Fibroblast of lung (primary cell): ENCODE measurements at regions not wholly inside any gene's neighbourhood (a gene's known extent, or its start where the extent isn't known, plus 50 kb on each side); places are given as distances from the start of the nearest gene placed in this dataset.

Experiments
- DNase-seq, 2 donors: peaks; one replicate each; pipeline versions ENCODE4 v3.0.0 to v3.0.0-alpha.2; 2010; ENCODE audit warnings: low read depth in 2 of 2
- H2AFZ ChIP-seq: 2 replicates; pipeline ENCODE4 v1.5.1; 2012; ENCODE audit warnings: low read length, control low read depth, inconsistent platforms
- H3K27ac ChIP-seq: 2 replicates; pipeline ENCODE4 v1.5.1; 2011; ENCODE audit warnings: low read length, control low read depth; ENCODE audit not compliant: insufficient read depth
- H3K27me3 ChIP-seq: 2 replicates; pipeline ENCODE4 v1.5.1; 2011; ENCODE audit warnings: mild to moderate bottlenecking, low read length; ENCODE audit not compliant: control insufficient read depth, insufficient read depth
- H3K36me3 ChIP-seq: 2 replicates; pipeline ENCODE4 v1.5.1; 2011; ENCODE audit warnings: low read length; ENCODE audit not compliant: control insufficient read depth, insufficient read depth
- H3K4me1 ChIP-seq: 2 replicates; pipeline ENCODE4 v1.5.1; 2011; ENCODE audit warnings: low read length; ENCODE audit not compliant: control insufficient read depth, insufficient read depth; ENCODE audit errors: extremely low read depth
- H3K4me2 ChIP-seq: 2 replicates; pipeline ENCODE4 v1.5.1; 2011; ENCODE audit warnings: low read length, control low read depth; ENCODE audit not compliant: insufficient read depth; ENCODE audit errors: extremely low read depth
- H3K4me3 ChIP-seq, 4 experiments: fragments of 200-600 bp in 1 of 4; sonication (generic) in 1 of 4; replicated peaks in 1 of 4; 2 replicates each; pipeline ENCODE4 v1.5.1; 2011 to 2016; ENCODE audit warnings: low read length in 4 of 4, low read depth in 3 of 4, mild to moderate bottlenecking in 3 of 4, control low read depth in 2 of 4, inconsistent platforms in 1 of 4, mixed read lengths in 1 of 4; ENCODE audit not compliant: insufficient read depth in 1 of 4; ENCODE audit errors: control extremely low read depth in 1 of 4
- H3K79me2 ChIP-seq: 2 replicates; pipeline ENCODE4 v1.5.1; 2012; ENCODE audit warnings: mild to moderate bottlenecking, low read length, inconsistent platforms; ENCODE audit not compliant: control insufficient read depth, insufficient read depth
- H3K9ac ChIP-seq: 2 replicates; pipeline ENCODE4 v1.5.1; 2011; ENCODE audit warnings: mild to moderate bottlenecking, low read length, control low read depth; ENCODE audit not compliant: insufficient read depth
- H3K9me3 ChIP-seq: 2 replicates; pipeline ENCODE4 v1.5.1; 2012; ENCODE audit warnings: low read depth, low read length; ENCODE audit not compliant: control insufficient read depth, insufficient read depth
- H4K20me1 ChIP-seq: 2 replicates; pipeline ENCODE4 v1.5.1; 2011; ENCODE audit warnings: low read length; ENCODE audit not compliant: control insufficient read depth, insufficient read depth; ENCODE audit errors: extremely low read depth
- CTCF ChIP-seq, 2 donors: IDR thresholded peaks in 1 of 2; conservative IDR thresholded peaks in 1 of 2; 1 replicate in 1 of 2; 2 replicates in 1 of 2; pipeline ENCODE4 v1.5.1; 2011 to 2012; ENCODE audit warnings: low read length in 2 of 2, control low read depth in 1 of 2, inconsistent platforms in 1 of 2, low read depth in 1 of 2, mild to moderate bottlenecking in 1 of 2
- EZH2 ChIP-seq: IDR thresholded peaks from 2 replicates; pipeline ENCODE4 v1.5.1; 2012; ENCODE audit warnings: low read length, control low read depth, mild to moderate bottlenecking; ENCODE audit errors: missing control alignments

- DNase-seq, result no peak
Observed at GRCh38 chr11:19355601-19356000, 114.9 kb upstream of the E2F8 start.

GRCh38 chr11:19353287-19353850, 112.6 kb upstream of the E2F8 start:
- Histone ChIP-seq H4K20me1 (no peaks in the 10 kb centered on the region), H3K4me2 (no peak overlapping the region), H3K4me3 (no peak overlapping the region), H3K4me1 (no peaks in the 10 kb centered on the region), H3K27me3 (peaks cover 20% of the 10 kb centered on the region), H3K9ac (no peak overlapping the region), H3K27ac (no peak overlapping the region), H3K79me2 (no peaks in the 10 kb centered on the region), H3K9me3 (no peaks in the 10 kb centered on the region), H2AFZ (no peak overlapping the region), H3K36me3 (no peaks in the 10 kb centered on the region)
- no peak for TF ChIP-seq CTCF (conservative IDR thresholded peaks at IDR 0.05 in 1 of 2, IDR thresholded peaks at IDR 0.05 in 1 of 2; ENCODE audit: low read depth in 1 of 2, low read length in 2 of 2)
- no peak for TF ChIP-seq EZH2
- DNase-seq, result no peak

More at GRCh38 chr11:19355601-19356000, 114.9 kb upstream of the E2F8 start:
- H3K4me3 ChIP-seq, result no peak overlapping the region
- no peaks in the 10 kb centered on the region for H3K4me1 ChIP-seq
- H3K27ac ChIP-seq, result no peak overlapping the region
- H4K20me1 ChIP-seq, result no peaks in the 10 kb centered on the region
- no peaks in the 10 kb centered on the region for H3K79me2 ChIP-seq
- H3K9ac ChIP-seq, result no peak overlapping the region
- TF ChIP-seq EZH2 (no peak), CTCF (conservative IDR thresholded peaks at IDR 0.05 in 1 of 2, IDR thresholded peaks at IDR 0.05 in 1 of 2; ENCODE audit: low read depth in 1 of 2, low read length in 2 of 2) (no peak)
- H3K36me3 ChIP-seq, result no peaks in the 10 kb centered on the region
- H3K4me2 ChIP-seq, result no peak overlapping the region
- no peak overlapping the region for H2AFZ ChIP-seq
- peaks cover 16% of the 10 kb centered on the region for H3K27me3 ChIP-seq
- H3K9me3 ChIP-seq, result no peaks in the 10 kb centered on the region

GRCh38 chr11:19352771-19353160, 112.0 kb upstream of the E2F8 start:
- no peaks in the 10 kb centered on the region for H3K79me2 ChIP-seq
- H3K9me3 ChIP-seq, result no peaks in the 10 kb centered on the region
- H2AFZ ChIP-seq, result no peak overlapping the region
- no peak overlapping the region for H3K4me2 ChIP-seq
- DNase-seq, result no peak
- TF ChIP-seq EZH2, result no peak
- no peak for TF ChIP-seq CTCF (conservative IDR thresholded peaks at IDR 0.05 in 1 of 2, IDR thresholded peaks at IDR 0.05 in 1 of 2; ENCODE audit: low read depth in 1 of 2, low read length in 2 of 2)
- H4K20me1 ChIP-seq, result no peaks in the 10 kb centered on the region
- no peak overlapping the region for H3K27ac ChIP-seq
- peaks cover 23% of the 10 kb centered on the region for H3K27me3 ChIP-seq
- H3K36me3 ChIP-seq, result no peaks in the 10 kb centered on the region
- H3K4me3 ChIP-seq, result no peak overlapping the region
- H3K9ac ChIP-seq, result no peak overlapping the region
- H3K4me1 ChIP-seq, result no peaks in the 10 kb centered on the region
